ENCODE measurements at regions not wholly inside any gene's neighbourhood (a gene's known extent, or its start where the extent isn't known, plus 50 kb on each side); places are given as distances from the start of the nearest gene placed in this dataset.

- DNase-seq (ENCODE audit: low read depth) = no peak
Measured at GRCh38 chrX:6701085-6701484, 166.2 kb upstream of the VCX3A start.

- DNase-seq (ENCODE audit: low read depth) = no peak
Measured at GRCh38 chrX:6695717-6696116, 160.8 kb upstream of the VCX3A start.

- no peak for DNase-seq (ENCODE audit: low read depth)
Measured at GRCh38 chrX:6694977-6695376, 160.1 kb upstream of the VCX3A start.

DNA sequence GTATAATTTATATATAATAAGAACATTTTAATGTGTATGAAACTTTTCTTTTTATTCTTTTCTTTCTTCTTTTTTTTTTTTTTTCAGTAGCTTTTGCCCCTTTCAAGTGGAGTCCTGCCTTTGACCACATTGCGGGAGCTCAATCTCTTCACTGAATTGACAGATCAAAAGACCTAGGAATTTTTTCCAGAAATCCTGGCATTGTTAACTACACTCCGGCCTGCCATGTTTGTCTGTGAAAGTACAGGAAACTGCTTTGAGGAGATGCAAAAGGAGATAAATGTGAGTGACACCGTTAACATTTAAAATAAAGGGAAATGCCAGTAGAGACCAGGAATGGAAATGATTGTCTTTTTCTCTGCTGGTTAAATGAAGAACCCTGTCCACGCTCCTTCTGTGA is 159.3 kb upstream of the VCX3A start:
- DNase-seq (ENCODE audit: low read depth) = no peak

- DNase-seq (ENCODE audit: low read depth) = no peak
Measured at GRCh38 chrX:6693051-6693450, 158.1 kb upstream of the VCX3A start.

DNA sequence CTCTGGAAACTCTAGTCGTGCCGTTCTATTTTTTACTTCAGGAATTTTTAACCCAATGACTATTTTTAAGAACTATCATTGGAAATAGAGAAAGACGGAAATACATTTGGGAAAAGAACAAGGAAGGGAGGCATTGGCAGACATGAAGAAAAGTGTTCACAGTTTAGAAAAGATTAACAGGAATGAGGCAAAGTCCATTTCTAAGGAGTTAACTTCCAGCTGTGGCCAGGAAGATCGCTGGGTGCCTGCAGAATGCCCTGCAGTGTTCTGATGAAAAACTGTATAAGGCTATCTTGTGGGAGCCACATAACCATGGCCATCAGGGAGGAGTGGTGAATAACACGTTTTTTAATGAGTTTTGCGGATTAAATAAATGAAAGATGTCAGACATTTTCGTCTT is 150.6 kb upstream of the VCX3A start:
- DNase-seq (ENCODE audit: low read depth) = no peak

- DNase-seq (ENCODE audit: low read depth) = no peak
Measured at GRCh38 chrX:6683353-6683752, 148.4 kb upstream of the VCX3A start.

GRCh38 chrX:6681521-6682145 is 146.7 kb upstream of the VCX3A start:
- no peak for DNase-seq (ENCODE audit: low read depth)

- no peak for DNase-seq (ENCODE audit: low read depth)
Measured at GRCh38 chrX:6679988-6680387, 145.1 kb upstream of the VCX3A start.

DNA sequence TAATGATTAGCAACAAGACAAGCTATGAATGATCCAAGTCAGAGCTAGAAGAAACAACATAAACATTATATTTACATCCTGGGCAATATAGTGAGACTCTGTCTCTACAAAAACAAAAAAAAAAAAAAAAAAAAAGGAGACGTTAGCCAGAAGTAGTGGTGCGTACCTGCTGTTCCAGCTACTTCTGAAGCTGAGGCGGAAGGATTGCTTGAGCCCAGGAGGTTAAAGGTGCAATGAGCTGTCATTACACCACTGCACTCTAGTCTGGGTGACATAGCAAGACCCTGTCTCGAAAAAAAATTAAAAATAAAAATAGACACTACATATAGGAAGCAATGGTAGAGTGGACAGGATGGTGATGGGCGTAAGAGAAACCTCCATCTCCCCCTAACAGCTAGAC is 144.6 kb upstream of the VCX3A start:
- no peak for DNase-seq (ENCODE audit: low read depth)

DNA sequence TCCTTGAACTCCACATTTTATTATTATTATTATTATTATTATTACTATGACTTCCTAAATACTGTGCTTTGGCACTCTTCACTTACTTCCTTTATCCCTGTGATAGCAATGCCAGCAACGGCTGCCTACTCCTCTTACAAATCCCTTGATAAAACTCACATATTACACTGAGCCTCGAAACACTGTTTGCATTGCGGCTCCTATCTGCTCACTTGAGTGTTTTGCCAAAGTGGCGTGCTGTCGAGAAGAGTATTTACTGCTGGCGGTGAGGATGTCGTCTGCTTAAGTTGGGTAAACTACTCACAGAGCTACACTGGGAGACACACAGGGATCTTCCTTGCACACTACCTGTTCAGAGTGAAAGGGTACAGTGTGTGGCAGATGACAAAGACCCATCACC is 143.4 kb upstream of the VCX3A start:
- DNase-seq (ENCODE audit: low read depth) = no peak

DNA sequence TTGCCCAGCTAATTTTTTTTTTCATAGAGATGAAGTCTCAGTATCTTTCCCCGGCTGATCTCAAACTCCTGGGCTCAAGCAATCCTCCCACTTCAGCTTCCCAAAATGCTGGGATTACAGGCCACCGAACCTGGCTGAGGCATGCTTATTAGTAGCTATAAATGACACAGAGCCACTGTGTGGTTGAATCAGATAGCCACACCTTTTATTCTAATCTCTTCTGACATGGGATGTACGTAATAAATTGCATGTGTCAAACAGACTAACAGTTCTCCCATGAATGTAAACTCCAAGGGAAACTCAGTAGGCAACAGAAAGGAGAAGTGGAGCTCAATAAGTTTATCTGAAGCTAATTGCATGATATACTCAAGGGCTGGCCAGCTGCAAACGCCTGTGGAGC is 139.8 kb upstream of the VCX3A start:
- DNase-seq (ENCODE audit: low read depth) = no peak

GRCh38 chrX:6667048-6667768 is 132.3 kb upstream of the VCX3A start:
- no peak for DNase-seq (ENCODE audit: low read depth)

- DNase-seq (ENCODE audit: low read depth) = no peak
Measured at GRCh38 chrX:6666624-6667023, 131.7 kb upstream of the VCX3A start.

- DNase-seq (ENCODE audit: low read depth) = no peak
Measured at GRCh38 chrX:6661736-6662135, 126.8 kb upstream of the VCX3A start.

DNA sequence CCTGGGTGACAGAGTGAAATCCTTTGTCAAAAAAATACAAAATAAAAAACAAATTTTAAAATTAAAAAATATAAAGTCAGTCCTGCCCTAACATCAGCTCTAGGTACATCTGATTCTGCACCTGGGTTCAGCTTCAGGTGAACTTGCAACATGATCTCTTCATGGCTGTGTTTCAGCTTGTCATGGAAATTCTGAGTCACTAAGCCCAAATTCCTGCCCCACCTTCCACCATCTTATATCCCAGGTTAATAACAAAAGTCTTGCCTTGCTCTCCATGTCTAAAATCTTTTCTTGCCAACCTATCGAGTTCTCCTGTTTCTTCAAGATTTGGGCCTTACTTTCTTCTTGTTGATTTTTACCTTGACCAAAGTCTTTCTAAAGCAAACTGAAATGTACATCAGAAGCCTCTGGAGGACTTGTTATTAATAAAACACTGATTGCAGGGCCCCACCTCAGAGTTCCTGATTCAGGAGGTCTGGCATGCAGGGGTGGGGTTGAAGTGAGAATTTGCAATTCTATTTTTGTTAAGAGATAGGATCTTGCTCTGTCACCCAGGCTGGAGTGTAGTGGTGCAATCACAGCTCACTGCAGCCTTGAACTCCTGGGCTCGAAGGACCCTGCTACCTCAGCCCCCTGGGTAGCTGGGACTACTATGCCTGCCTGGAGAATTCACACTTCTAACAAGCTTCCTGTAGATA is 125.8 kb upstream of the VCX3A start:
- no peak for DNase-seq (ENCODE audit: low read depth)

- DNase-seq (ENCODE audit: low read depth) = no peak
Measured at GRCh38 chrX:6645216-6645615, 110.3 kb upstream of the VCX3A start.

GRCh38 chrX:6644411-6644810 is 109.5 kb upstream of the VCX3A start:
- no peak for DNase-seq (ENCODE audit: low read depth)

- DNase-seq (ENCODE audit: low read depth) = no peak
Measured at GRCh38 chrX:6640727-6641126, 105.8 kb upstream of the VCX3A start.

DNA sequence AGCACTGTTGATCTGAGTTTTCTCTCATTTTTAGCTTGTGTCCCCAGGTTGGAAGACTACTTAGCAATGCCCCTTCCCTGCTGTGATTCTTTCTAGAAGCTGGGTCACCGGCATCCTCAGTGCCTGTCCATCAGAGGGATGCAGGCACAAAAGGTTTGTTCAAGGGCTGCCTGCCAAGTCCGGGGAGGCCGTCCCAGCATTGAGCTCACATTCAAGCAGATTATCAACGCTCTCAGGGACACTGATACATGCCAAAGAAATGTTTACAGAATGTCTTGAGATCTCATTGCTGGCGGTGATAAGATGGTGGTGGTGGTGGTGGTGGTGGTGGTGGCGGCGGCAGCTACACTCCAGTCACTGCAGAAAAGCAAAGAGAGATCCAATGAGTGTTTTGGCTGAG is 79.6 kb upstream of the VCX3A start:
- no peak for DNase-seq (ENCODE audit: low read depth)

DNA sequence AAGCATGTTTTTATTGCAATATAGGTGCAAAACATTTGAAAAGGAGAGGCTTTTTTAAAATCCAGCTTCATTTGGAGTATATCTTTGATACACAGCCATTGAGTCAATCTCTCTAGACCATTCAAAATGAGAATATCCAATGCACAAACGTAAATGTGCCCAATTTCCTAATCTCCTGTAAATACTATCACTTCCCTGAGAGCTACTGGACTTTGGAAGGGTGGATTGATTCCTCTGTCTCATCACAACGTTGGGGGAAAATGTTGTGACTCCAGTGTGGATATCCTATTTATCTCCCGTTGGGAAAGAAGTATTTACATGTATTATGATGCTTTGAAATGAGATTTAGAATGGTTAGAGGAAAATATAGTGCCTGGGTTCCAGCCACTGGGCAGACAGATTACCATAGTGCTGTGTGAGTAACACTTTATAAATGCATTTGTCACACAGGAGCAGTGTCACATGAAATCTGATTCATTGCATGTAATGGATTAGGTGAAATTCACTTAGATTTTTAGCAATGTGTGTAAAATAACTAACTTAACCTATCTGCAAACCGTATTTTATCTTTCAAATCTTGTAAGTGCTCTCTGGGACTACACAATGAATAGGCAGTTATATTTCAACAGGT is 64.4 kb upstream of the VCX3A start:
- DNase-seq (ENCODE audit: low read depth) = no peak
